ENCODE measurements at regions not wholly inside any gene's neighbourhood (a gene's known extent, or its start where the extent isn't known, plus 50 kb on each side); places are given as distances from the start of the nearest gene placed in this dataset.

- no peak for TF ChIP-seq CTCF (IDR thresholded peaks at IDR 0.05; ENCODE audit: poor library complexity)
- no peak for TF ChIP-seq EZH2 (IDR thresholded peaks at IDR 0.05; ENCODE audit: borderline replicate concordance)
- TF ChIP-seq EZH2phosphoT487 (IDR thresholded peaks at IDR 0.05; ENCODE audit: low read depth, severe bottlenecking, unreplicated experiment) = no peak
These were observed 71.1 kb upstream of the CUX1 start for GRCh38 chr7:101746314-101746713.
